Neutrophil (primary cell): ENCODE measurements at regions not wholly inside any gene's neighbourhood (a gene's known extent, or its start where the extent isn't known, plus 50 kb on each side); places are given as distances from the start of the nearest gene placed in this dataset.

Experiments
- H3K27ac ChIP-seq: fragments of 200-600 bp; sonication (generic); 2 replicates; pipeline ENCODE4 v1.5.1; 2016; ENCODE audit warnings: mild to moderate bottlenecking, moderate library complexity
- H3K27me3 ChIP-seq: fragments of 200-600 bp; sonication (generic); 2 replicates; pipeline ENCODE4 v1.6.0; 2016; ENCODE audit warnings: mild to moderate bottlenecking
- H3K36me3 ChIP-seq: fragments of 200-600 bp; sonication (generic); 2 replicates; pipeline ENCODE4 v1.5.1; 2017
- H3K4me1 ChIP-seq, 2 experiments: fragments of 200-600 bp in 1 of 2; sonication (generic) in 1 of 2; 1 replicate in 1 of 2; 2 replicates in 1 of 2; pipeline versions ENCODE4 v1.5.1 to v1.6.1; 2013 to 2016; ENCODE audit warnings: low read depth in 1 of 2, low read length in 1 of 2, mild to moderate bottlenecking in 1 of 2, moderate library complexity in 1 of 2; ENCODE audit not compliant: control insufficient read depth in 1 of 2, insufficient read depth in 1 of 2
- H3K4me3 ChIP-seq, 2 experiments: fragments of 200-600 bp in 1 of 2; sonication (generic) in 1 of 2; 1 replicate in 1 of 2; 2 replicates in 1 of 2; pipeline ENCODE4 v1.5.1; 2013 to 2016; ENCODE audit warnings: low read depth in 1 of 2, low read length in 1 of 2, mild to moderate bottlenecking in 1 of 2, moderate library complexity in 1 of 2
- H3K9me3 ChIP-seq: fragments of 200-600 bp; sonication (generic); 2 replicates; pipeline ENCODE4 v1.5.1; 2016
- TF ChIP-seq, protein P1 (sequence below): fragments of 200-600 bp; sonication (generic); IDR thresholded peaks from 2 replicates; pipeline ENCODE4 v1.5.1; 2016; ENCODE audit warnings: antibody characterized with exemption

- Histone ChIP-seq H3K27me3 (peaks cover 7% of the 10 kb centered on the region), H3K36me3 (no peaks in the 10 kb centered on the region), H3K4me1 (no peaks in the 10 kb centered on the region), H3K27ac (no peak overlapping the region), H3K9me3 (no peaks in the 10 kb centered on the region), H3K4me3 (no peak overlapping the region)
- TF ChIP-seq, protein P1, sequence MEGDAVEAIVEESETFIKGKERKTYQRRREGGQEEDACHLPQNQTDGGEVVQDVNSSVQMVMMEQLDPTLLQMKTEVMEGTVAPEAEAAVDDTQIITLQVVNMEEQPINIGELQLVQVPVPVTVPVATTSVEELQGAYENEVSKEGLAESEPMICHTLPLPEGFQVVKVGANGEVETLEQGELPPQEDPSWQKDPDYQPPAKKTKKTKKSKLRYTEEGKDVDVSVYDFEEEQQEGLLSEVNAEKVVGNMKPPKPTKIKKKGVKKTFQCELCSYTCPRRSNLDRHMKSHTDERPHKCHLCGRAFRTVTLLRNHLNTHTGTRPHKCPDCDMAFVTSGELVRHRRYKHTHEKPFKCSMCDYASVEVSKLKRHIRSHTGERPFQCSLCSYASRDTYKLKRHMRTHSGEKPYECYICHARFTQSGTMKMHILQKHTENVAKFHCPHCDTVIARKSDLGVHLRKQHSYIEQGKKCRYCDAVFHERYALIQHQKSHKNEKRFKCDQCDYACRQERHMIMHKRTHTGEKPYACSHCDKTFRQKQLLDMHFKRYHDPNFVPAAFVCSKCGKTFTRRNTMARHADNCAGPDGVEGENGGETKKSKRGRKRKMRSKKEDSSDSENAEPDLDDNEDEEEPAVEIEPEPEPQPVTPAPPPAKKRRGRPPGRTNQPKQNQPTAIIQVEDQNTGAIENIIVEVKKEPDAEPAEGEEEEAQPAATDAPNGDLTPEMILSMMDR = no peak
These were observed 251.1 kb downstream of the CYP26B1 start for GRCh38 chr2:71896385-71897136.

DNA sequence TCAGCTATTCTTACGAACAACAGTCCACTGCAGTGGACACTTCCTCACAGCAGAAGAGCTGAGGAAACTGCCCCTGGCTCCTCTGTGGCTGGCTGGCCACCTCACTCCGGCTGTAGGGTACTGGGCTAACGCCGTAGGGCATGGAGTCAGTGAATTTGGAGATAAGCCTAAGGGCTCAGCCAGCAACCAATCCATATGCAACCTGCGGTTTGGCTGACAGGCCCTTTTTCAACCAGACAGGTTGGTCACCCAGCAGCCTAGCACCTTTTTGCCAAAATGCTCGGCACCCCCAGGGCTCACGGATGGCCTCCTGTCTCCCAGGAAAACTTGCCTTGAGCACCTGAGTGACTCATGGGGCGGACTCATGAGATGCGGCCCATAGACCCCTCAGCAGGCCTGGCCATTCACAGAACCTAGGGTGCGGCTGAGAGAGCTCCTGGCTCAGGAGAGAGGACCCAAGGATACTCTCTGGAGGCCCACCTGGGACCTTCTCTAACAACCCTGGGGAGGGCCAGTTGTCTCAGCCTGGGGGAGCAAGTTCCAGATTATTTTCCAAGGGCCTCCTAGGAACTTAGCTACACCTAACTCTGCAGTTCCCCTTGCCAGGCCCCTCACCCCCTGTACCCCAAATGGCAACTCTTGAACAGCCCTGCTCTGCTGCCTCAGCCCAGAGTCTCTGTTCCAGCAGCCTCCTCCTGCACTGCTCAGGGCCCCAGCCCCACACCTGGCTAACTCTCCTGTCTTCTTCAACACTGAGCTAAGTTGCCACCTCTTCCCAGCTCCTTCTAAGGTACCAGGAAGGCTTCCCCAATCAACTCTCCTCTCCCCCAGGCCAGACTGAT is 252.1 kb downstream of the CYP26B1 start:
- no peaks in the 10 kb centered on the region for H3K4me1 ChIP-seq
- peaks cover 13% of the 10 kb centered on the region for H3K27me3 ChIP-seq
- H3K36me3 ChIP-seq = no peaks in the 10 kb centered on the region
- no peaks in the 10 kb centered on the region for H3K9me3 ChIP-seq
- H3K27ac ChIP-seq = no peak overlapping the region
- TF ChIP-seq, protein P1 = no peak
- H3K4me3 ChIP-seq = no peak overlapping the region

DNA sequence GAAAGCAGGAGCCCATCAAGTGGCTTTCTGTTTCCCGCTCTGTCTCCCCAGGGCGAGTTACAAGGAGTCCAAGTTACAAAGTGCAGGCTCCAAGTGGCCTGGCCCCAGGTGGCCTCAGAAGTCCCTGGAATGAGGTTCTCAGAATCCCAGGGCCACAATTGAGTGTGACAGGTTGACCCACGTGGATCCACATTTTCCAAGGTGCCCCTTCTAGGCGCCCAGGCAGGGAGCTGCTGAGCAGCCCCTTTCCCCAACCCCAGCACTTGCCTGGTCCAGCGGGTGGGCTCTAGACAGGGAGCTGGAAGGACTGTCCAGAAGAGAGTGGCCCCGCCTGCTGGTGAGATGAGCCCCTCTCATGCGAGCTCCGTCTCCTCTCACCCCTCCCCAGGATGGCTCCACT is 253.4 kb downstream of the CYP26B1 start:
- Histone ChIP-seq H3K4me1 (no peaks in the 10 kb centered on the region), H3K9me3 (no peaks in the 10 kb centered on the region), H3K27me3 (peaks cover 6% of the 10 kb centered on the region), H3K36me3 (no peaks in the 10 kb centered on the region), H3K4me3 (no peak overlapping the region), H3K27ac (no peak overlapping the region)
- TF ChIP-seq, protein P1 = no peak

DNA sequence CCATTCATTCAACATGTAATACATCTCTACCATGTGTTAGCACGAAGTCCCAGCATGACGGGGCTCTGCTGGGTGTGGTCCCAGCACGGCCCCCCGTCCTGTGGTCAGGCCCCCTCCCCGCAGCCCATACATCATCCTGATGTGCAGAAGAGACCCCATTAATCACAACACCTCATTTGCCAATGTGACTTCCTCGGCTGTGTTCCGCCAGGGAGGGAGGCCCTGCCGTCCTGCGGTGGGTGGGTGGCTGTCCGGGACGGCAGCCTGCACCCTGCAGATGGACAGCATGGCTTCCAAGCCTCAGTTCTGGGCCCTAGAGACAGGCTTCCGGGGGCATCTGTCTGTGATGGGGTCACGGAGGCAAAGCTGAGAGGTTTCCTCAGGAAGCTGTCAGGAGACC is 254.0 kb downstream of the CYP26B1 start:
- Histone ChIP-seq H3K27ac (no peak overlapping the region), H3K4me1 (no peaks in the 10 kb centered on the region), H3K4me3 (no peak overlapping the region), H3K36me3 (no peaks in the 10 kb centered on the region), H3K9me3 (no peaks in the 10 kb centered on the region), H3K27me3 (peaks cover 6% of the 10 kb centered on the region)
- TF ChIP-seq, protein P1 = no peak

DNA sequence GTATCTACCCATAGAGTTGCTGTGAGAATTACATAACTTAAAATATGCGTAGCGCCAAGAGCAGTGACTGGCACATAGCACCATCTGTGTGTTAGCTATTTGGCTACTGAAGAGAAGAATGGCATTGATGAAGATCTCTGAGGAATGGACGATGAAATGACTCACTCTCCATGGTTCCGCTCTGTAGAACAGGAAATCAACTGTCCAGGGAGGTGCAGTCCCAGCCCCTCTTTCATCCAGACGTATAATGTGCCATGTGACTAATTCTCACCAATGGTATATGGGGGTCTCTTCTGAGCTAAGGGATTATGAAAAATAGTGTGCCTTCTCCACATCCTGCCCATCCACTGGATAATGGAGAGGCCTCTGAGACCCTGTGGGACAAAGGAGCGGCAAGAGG is 254.8 kb downstream of the CYP26B1 start:
- H3K36me3 ChIP-seq = no peaks in the 10 kb centered on the region
- H3K27ac ChIP-seq = no peak overlapping the region
- H3K9me3 ChIP-seq = no peaks in the 10 kb centered on the region
- TF ChIP-seq, protein P1 = no peak
- H3K4me1 ChIP-seq = no peaks in the 10 kb centered on the region
- peaks cover 6% of the 10 kb centered on the region for H3K27me3 ChIP-seq
- H3K4me3 ChIP-seq = no peak overlapping the region
